ENCODE measurements at regions not wholly inside any gene's neighbourhood (a gene's known extent, or its start where the extent isn't known, plus 50 kb on each side); places are given as distances from the start of the nearest gene placed in this dataset.

DNA sequence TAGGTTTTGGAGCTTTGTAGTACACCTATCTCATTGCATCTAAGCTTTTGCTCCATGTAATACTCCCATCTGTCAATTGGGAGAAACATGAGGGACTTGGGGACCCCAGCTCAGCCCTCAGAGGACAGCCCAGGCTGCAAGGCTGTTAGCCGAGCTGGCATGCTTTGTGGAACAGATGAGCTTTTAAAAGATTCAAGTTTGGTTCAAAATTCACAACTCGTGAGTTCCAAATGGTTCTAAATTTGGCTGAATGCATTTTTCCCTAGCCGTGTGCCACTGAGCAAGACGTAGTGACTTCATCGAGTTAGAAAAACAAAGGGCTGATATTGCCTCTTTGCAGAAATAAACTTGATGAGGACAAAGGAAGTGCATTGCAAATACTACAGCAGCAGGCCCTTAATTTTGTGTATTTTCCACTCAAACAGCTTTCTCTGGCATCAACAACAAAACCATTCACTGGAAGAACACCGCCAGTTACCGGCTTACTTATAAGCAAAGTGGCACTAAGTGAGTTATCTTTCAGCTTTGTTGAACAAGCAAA lies 165.0 kb upstream of the HS3ST1 start:
- TF ChIP-seq ZNF274 (IDR thresholded peaks at IDR 0.05; ENCODE audit: low read length) (no peak), ZNF274 (tag by site-specific recombination; IDR thresholded peaks at IDR 0.05; ENCODE audit: borderline replicate concordance) (no peak), CTCF (tag by site-specific recombination; IDR thresholded peaks at IDR 0.05) (no peak), KLF7 (tag by site-specific recombination; IDR thresholded peaks at IDR 0.05; ENCODE audit: borderline replicate concordance) (no peak)
- TF ChIP-seq, protein P1, sequence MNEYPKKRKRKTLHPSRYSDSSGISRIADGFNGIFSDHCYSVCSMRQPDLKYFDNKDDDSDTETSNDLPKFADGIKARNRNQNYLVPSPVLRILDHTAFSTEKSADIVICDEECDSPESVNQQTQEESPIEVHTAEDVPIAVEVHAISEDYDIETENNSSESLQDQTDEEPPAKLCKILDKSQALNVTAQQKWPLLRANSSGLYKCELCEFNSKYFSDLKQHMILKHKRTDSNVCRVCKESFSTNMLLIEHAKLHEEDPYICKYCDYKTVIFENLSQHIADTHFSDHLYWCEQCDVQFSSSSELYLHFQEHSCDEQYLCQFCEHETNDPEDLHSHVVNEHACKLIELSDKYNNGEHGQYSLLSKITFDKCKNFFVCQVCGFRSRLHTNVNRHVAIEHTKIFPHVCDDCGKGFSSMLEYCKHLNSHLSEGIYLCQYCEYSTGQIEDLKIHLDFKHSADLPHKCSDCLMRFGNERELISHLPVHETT (tag by site-specific recombination; IDR thresholded peaks at IDR 0.05), result no peak
